Right lobe of liver (tissue), 4 donors: ENCODE measurements at regions not wholly inside any gene's neighbourhood (a gene's known extent, or its start where the extent isn't known, plus 50 kb on each side); places are given as distances from the start of the nearest gene placed in this dataset.

ENCODE experiments used
- CTCF ChIP-seq, 4 donors: fragments of 200-600 bp in 3 of 4; fragments of 450-650 bp in 1 of 4; IDR thresholded peaks; one replicate each; pipeline versions ENCODE4 v1.5.1 to v1.8.0; 2016 to 2022; ENCODE audit warnings: antibody characterized with exemption in 4 of 4, mild to moderate bottlenecking in 2 of 4
- POLR2A ChIP-seq: fragments of 450-650 bp; IDR thresholded peaks from one replicate; pipeline ENCODE4 v1.6.1; 2017; ENCODE audit warnings: antibody characterized with exemption, mild to moderate bottlenecking
- donor health status: DM: no; HTN: no; CAD: no.
- donor health status: DM: no; HTN: no; CAD: no.
- donor health status: DM: no; HTN: yes; CAD: no.

DNA sequence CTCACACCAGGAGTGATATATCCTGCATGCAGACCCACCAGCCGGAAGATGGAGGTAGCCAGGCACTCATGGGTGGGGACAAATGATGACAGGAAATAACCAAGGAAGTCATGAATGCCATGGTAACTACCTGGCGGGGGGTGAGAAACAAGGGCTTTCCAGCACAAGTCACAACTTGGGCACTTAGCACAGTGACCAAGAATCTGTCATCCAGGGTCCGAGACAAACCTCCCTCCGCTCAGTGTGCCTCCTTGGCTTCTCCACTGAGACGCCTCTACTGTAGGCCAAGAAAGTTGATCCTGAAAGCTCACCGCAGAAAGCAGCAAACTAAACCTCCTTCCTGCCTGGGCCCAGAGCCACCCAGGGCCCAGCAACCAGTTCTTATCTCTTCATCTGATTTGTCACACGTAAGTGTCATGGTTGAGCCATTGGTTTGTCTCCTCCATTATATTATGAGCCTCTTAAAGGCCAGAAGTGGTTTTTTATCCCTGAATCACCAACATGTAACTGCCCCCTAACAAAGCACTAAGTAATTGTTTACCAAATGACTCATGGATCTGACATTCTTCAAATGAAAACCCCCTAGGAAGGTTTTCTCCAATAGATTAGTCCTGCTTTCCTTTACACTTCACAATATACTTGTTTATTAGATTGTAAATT is 84.3 kb upstream of the TAB2 start:
- no peak for TF ChIP-seq CTCF (IDR thresholded peaks at IDR 0.05)
- TF ChIP-seq POLR2A, result no peak
